Memory B cell (primary cell): ENCODE measurements at regions not wholly inside any gene's neighbourhood (a gene's known extent, or its start where the extent isn't known, plus 50 kb on each side); places are given as distances from the start of the nearest gene placed in this dataset.

ENCODE experiments used
- ATAC-seq: fragments of 150-1000 bp; cut with Tn5 transposase; 2 replicates; pipeline ENCODE4 v1.10.0; 2021; ENCODE audit warnings: low read depth, mild to moderate bottlenecking, moderate library complexity
- DNase-seq, 2 donors: peaks; one replicate each; pipeline ENCODE4 v3.0.0; 2022; ENCODE audit warnings: low spot score in 2 of 2
- H3K27ac Mint-ChIP-seq: one replicate; pipeline ENCODE4 v1.8.0; 2022; ENCODE audit warnings: mild to moderate bottlenecking, moderate library complexity, mixed read lengths
- H3K27me3 Mint-ChIP-seq: one replicate; pipeline ENCODE4 v1.8.0; 2022; ENCODE audit warnings: mixed read lengths
- H3K36me3 Mint-ChIP-seq: one replicate; pipeline ENCODE4 v1.8.0; 2022; ENCODE audit warnings: mild to moderate bottlenecking, mixed read lengths
- H3K4me1 Mint-ChIP-seq: one replicate; pipeline ENCODE4 v1.8.0; 2022; ENCODE audit warnings: mixed read lengths
- H3K4me3 Mint-ChIP-seq: one replicate; pipeline ENCODE4 v1.8.0; 2022; ENCODE audit warnings: mild to moderate bottlenecking, moderate library complexity, mixed read lengths
- H3K9me3 Mint-ChIP-seq: one replicate; pipeline ENCODE4 v1.8.0; 2022; ENCODE audit warnings: mixed read lengths

GRCh38 chr6:23006656-23007055, 437.3 kb downstream of the HDGFL1 start:
- ATAC-seq (no peak), DNase-seq (no peak)
- H3K27ac Mint-ChIP-seq = no peak overlapping the region
- no peaks in the 10 kb centered on the region for H3K4me1 Mint-ChIP-seq
- H3K36me3 Mint-ChIP-seq = no peaks in the 10 kb centered on the region
- H3K27me3 Mint-ChIP-seq = no peaks in the 10 kb centered on the region
- H3K4me3 Mint-ChIP-seq = no peak overlapping the region
- H3K9me3 Mint-ChIP-seq = peaks cover 10% of the 10 kb centered on the region

- Mint-ChIP-seq H3K36me3 (no peaks in the 10 kb centered on the region), H3K4me1 (no peaks in the 10 kb centered on the region), H3K9me3 (peaks cover 8% of the 10 kb centered on the region), H3K27ac (no peak overlapping the region), H3K27me3 (no peaks in the 10 kb centered on the region), H3K4me3 (no peak overlapping the region)
- DNase-seq (no peak), ATAC-seq (no peak)
Measured at GRCh38 chr6:23011615-23012014, 442.2 kb downstream of the HDGFL1 start.

- Mint-ChIP-seq H3K27ac (no peak overlapping the region), H3K4me3 (no peak overlapping the region), H3K4me1 (no peaks in the 10 kb centered on the region), H3K36me3 (no peaks in the 10 kb centered on the region), H3K27me3 (no peaks in the 10 kb centered on the region), H3K9me3 (peaks cover 5% of the 10 kb centered on the region)
- DNase-seq = no peak
- ATAC-seq = no peak
Measured at GRCh38 chr6:23013776-23014175, 444.4 kb downstream of the HDGFL1 start.

DNA sequence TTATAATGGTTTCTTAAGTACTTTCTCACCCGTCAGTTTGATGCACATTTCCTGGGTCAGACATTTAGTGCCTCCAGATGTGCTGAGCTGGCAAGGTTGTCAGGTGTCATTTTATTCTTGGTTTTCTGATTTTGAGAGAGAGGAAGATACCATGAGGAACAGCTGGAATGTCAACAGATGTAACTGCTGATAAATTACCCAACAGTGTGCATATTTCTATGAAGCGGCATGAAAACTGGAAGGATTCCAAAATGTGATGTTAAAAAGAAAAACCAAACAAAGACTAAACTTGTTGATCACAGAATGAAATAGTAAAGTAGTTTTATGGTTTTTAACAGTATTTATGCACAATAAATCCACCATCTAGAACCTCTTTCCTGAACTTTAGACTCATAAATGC, 447.3 kb downstream of the HDGFL1 start:
- Mint-ChIP-seq H3K4me3 (no peak overlapping the region), H3K36me3 (no peaks in the 10 kb centered on the region), H3K9me3 (peaks cover 1% of the 10 kb centered on the region), H3K27ac (no peak overlapping the region), H3K27me3 (no peaks in the 10 kb centered on the region), H3K4me1 (no peaks in the 10 kb centered on the region)
- DNase-seq (no peak), ATAC-seq (no peak)

DNA sequence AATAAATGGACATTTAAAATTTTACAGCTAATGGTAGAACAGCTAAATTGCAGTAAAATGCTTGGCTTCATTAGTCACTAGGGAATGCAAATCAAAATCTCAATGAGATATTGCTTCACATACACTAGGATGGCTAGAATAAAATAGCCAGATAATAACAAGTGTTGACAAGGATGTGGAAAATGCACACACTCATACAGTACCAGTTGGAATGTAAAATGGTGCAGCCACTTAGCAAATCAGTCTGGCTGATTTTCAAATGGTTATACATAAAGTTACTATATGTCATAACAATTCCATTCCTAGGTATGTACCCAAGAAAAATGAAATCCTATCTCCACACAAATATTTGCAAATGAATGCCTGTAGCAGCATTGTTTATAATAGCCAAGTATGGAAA, 452.1 kb downstream of the HDGFL1 start:
- H3K36me3 Mint-ChIP-seq = no peaks in the 10 kb centered on the region
- ATAC-seq (no peak), DNase-seq (no peak)
- no peak overlapping the region for H3K4me3 Mint-ChIP-seq
- peaks cover 9% of the 10 kb centered on the region for H3K9me3 Mint-ChIP-seq
- no peaks in the 10 kb centered on the region for H3K27me3 Mint-ChIP-seq
- H3K27ac Mint-ChIP-seq = no peak overlapping the region
- no peaks in the 10 kb centered on the region for H3K4me1 Mint-ChIP-seq

DNA sequence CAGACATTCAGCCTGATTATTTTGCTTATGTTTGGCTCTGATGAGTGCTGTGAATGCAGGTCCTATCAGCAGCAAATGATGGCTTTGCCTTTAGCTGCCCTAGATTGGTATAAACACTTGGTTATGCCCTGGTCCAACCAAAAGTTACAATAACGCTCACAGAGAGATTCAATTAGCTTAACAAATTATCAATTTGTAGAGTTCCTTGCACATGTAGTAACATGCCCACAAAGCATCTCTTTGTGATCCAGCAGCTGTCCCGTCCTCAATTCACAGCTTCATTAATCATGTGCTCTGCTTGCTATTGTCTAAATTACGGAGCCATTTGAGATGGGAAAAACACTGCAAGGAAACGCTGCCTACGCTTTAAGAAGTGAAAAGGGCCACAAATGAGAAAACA, 457.9 kb downstream of the HDGFL1 start:
- DNase-seq (no peak), ATAC-seq (no peak)
- no peaks in the 10 kb centered on the region for H3K4me1 Mint-ChIP-seq
- no peaks in the 10 kb centered on the region for H3K27me3 Mint-ChIP-seq
- H3K36me3 Mint-ChIP-seq = no peaks in the 10 kb centered on the region
- H3K27ac Mint-ChIP-seq = no peak overlapping the region
- peaks cover 15% of the 10 kb centered on the region for H3K9me3 Mint-ChIP-seq
- no peak overlapping the region for H3K4me3 Mint-ChIP-seq

GRCh38 chr6:23031986-23032385, 462.6 kb downstream of the HDGFL1 start:
- Mint-ChIP-seq H3K9me3 (peaks cover 5% of the 10 kb centered on the region), H3K36me3 (no peaks in the 10 kb centered on the region)
- ATAC-seq = no peak

GRCh38 chr6:23034926-23035325, 465.6 kb downstream of the HDGFL1 start:
- Mint-ChIP-seq H3K4me3 (no peak overlapping the region), H3K9me3 (peaks cover 2% of the 10 kb centered on the region), H3K36me3 (no peaks in the 10 kb centered on the region), H3K27ac (no peak overlapping the region), H3K4me1 (no peaks in the 10 kb centered on the region), H3K27me3 (no peaks in the 10 kb centered on the region)
- DNase-seq (no peak), ATAC-seq (no peak)

More at GRCh38 chr6:23031986-23032385, 462.6 kb downstream of the HDGFL1 start:
- Mint-ChIP-seq H3K4me1 (no peaks in the 10 kb centered on the region), H3K27me3 (no peaks in the 10 kb centered on the region), H3K4me3 (no peak overlapping the region), H3K27ac (no peak overlapping the region)
- DNase-seq = no peak

GRCh38 chr6:23036406-23036983, 467.1 kb downstream of the HDGFL1 start:
- no peak for ATAC-seq
- H3K36me3 Mint-ChIP-seq = no peaks in the 10 kb centered on the region
- H3K9me3 Mint-ChIP-seq = no peaks in the 10 kb centered on the region

DNA sequence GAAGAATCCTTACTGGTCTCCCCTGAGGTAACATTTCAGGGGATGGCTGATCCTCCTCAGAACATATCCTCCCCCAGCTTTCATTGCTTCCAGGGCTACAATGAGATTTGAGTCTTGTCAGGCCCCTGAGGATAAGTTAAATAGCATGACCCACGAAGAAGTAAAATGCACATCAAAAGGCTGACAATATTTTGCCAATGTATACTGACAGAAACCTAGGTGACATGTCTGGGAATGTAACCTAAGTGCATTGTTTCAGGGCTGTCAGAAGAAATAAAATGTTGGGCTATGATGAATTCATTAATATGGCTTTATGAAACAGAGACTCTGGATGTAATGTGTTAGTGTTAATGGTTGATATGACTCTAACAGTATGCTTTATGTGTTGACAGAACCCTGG, 471.5 kb downstream of the HDGFL1 start:
- DNase-seq (no peak), ATAC-seq (no peak)
- Mint-ChIP-seq H3K36me3 (peaks cover 2% of the 10 kb centered on the region), H3K4me1 (no peaks in the 10 kb centered on the region), H3K4me3 (no peak overlapping the region), H3K9me3 (peaks cover 3% of the 10 kb centered on the region), H3K27ac (no peak overlapping the region), H3K27me3 (peaks cover 1% of the 10 kb centered on the region)

More at GRCh38 chr6:23036406-23036983, 467.1 kb downstream of the HDGFL1 start:
- Mint-ChIP-seq H3K4me3 (no peak overlapping the region), H3K27me3 (no peaks in the 10 kb centered on the region), H3K27ac (no peak overlapping the region), H3K4me1 (no peaks in the 10 kb centered on the region)
- no peak for DNase-seq

DNA sequence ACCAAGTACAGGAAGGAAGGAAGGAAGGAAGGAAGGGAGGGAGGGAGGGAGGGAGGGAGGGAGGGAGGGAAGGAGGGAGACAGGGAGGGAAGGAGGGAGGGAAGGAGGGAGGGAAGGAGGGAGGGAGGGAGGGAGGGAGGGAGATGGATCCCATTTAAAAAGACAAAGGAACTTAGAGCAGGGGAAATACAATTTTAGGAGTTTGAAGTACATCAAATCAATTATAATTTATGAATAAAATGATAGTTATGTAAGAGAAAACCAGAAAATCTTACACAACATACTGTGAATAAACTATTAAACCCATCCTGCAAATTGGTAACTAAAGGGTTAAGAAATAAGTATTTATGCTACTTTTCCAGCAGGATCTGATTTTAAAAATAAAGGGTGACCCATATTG, 475.9 kb downstream of the HDGFL1 start:
- ATAC-seq (no peak), DNase-seq (no peak)
- peaks cover 2% of the 10 kb centered on the region for H3K36me3 Mint-ChIP-seq
- peaks cover 1% of the 10 kb centered on the region for H3K27me3 Mint-ChIP-seq
- no peaks in the 10 kb centered on the region for H3K4me1 Mint-ChIP-seq
- peaks cover 13% of the 10 kb centered on the region for H3K9me3 Mint-ChIP-seq
- H3K4me3 Mint-ChIP-seq = no peak overlapping the region
- no peak overlapping the region for H3K27ac Mint-ChIP-seq

DNA sequence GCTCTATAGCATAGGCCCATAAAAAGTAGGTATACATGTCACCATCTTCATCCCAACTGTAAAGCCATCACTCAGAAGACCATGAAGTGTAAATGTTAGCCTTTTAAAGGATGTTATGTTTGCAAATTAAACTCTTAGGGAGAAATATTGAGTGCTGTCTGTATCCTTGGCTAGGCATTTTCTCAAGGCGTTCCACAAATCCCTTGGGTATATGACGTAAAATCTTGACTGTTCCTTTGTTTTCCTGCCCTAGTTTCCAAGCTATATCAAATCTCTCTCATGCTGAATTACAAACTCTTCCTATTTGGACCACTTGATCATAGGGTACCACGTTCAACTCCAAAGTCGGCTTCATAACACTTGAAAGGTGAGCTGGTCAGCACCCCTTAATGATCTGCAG, 486.2 kb downstream of the HDGFL1 start:
- Mint-ChIP-seq H3K9me3 (peaks cover 6% of the 10 kb centered on the region), H3K4me1 (no peaks in the 10 kb centered on the region), H3K4me3 (no peak overlapping the region), H3K27ac (no peak overlapping the region), H3K36me3 (no peaks in the 10 kb centered on the region), H3K27me3 (no peaks in the 10 kb centered on the region)
- DNase-seq = no peak
- ATAC-seq = no peak

DNA sequence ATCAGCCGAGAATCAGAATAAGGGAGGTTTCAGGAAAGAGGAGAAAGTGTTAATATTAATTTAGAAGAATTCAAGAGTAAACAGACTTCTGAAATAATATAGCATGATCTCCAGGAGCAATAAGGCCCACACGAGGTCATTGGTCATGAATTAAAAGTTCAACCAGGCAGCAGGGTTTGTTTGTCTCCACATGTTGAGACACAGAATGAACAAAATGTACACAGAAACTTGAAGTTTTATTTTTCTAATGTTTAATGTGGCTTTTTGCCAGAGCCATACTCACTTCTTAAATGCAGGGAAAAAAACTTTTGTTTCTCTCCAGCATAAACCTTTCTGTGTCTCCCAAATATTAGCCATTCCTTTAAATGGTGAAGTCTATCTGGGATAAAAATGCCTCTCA, 504.5 kb downstream of the HDGFL1 start:
- Mint-ChIP-seq H3K27me3 (no peaks in the 10 kb centered on the region), H3K36me3 (no peaks in the 10 kb centered on the region), H3K9me3 (peaks cover 8% of the 10 kb centered on the region), H3K4me1 (no peaks in the 10 kb centered on the region), H3K4me3 (no peak overlapping the region), H3K27ac (no peak overlapping the region)
- DNase-seq (no peak), ATAC-seq (no peak)

- Mint-ChIP-seq H3K27me3 (no peaks in the 10 kb centered on the region), H3K4me1 (no peaks in the 10 kb centered on the region), H3K4me3 (no peak overlapping the region), H3K9me3 (peaks cover 4% of the 10 kb centered on the region), H3K36me3 (no peaks in the 10 kb centered on the region), H3K27ac (no peak overlapping the region)
- DNase-seq = no peak
- no peak for ATAC-seq
Measured at GRCh38 chr6:23077772-23078171, 508.4 kb downstream of the HDGFL1 start.

DNA sequence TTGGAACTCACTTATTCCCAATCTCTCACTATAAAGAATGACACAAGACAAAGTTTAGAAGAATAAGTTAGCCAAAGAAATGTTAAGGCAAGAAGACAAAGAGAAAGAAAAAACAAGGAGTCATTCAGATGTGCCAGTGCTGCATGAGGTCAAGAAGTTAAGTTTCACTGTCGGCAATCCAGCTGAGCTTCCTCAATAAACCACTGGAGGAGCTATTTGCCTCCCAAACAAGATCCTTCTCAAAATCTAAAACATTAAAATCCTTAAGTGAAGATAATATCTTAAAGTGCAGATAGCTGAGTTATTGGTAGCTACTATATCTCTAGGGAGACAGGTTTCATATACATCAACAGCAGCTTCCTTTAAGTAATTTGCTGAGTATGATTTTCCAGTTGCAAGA, 512.3 kb downstream of the HDGFL1 start:
- ATAC-seq (no peak), DNase-seq (no peak)
- H3K27ac Mint-ChIP-seq = no peak overlapping the region
- H3K36me3 Mint-ChIP-seq = no peaks in the 10 kb centered on the region
- peaks cover 4% of the 10 kb centered on the region for H3K9me3 Mint-ChIP-seq
- H3K4me3 Mint-ChIP-seq = no peak overlapping the region
- no peaks in the 10 kb centered on the region for H3K27me3 Mint-ChIP-seq
- H3K4me1 Mint-ChIP-seq = no peaks in the 10 kb centered on the region
